ENCODE measurements at regions not wholly inside any gene's neighbourhood (a gene's known extent, or its start where the extent isn't known, plus 50 kb on each side); places are given as distances from the start of the nearest gene placed in this dataset.

- Histone ChIP-seq H3K4me3 (ENCODE audit: low read depth, low read length) (no peak overlapping the region), H3K9me3 (ENCODE audit: severe bottlenecking) (no peaks in the 10 kb centered on the region), H3K27me3 (ENCODE audit: insufficient read depth, low read depth, severe bottlenecking) (no peaks in the 10 kb centered on the region), H3K27ac (no peak overlapping the region), H3K36me3 (no peaks in the 10 kb centered on the region)
- TF ChIP-seq CTCF (IDR thresholded peaks at IDR 0.05; ENCODE audit: low read depth, low read length) = no peak
- no peak for DNase-seq
Observed at GRCh38 chr10:53009961-53010907, 237.7 kb upstream of the MBL2 start.

DNA sequence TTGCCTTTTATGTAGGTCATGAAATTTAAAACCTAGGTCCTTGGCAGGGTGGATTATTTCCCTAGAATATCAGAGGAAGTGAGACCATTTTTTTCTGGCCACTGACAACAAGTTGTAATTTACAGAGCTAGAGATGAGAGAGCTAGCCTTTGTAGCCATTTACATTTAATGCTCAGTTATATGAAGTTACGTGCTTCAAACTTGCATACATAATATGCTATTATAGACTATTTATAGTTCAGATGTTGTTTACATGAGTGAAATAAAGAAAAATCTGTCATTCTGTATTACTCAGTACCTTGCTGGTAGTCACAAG, 234.9 kb upstream of the MBL2 start:
- DNase-seq = no peak
- TF ChIP-seq CTCF (IDR thresholded peaks at IDR 0.05; ENCODE audit: low read depth, low read length) = no peak
- H3K9me3 ChIP-seq (ENCODE audit: severe bottlenecking) = no peaks in the 10 kb centered on the region
- H3K27ac ChIP-seq = no peak overlapping the region
- H3K27me3 ChIP-seq (ENCODE audit: insufficient read depth, low read depth, severe bottlenecking) = no peaks in the 10 kb centered on the region
- H3K4me3 ChIP-seq (ENCODE audit: low read depth, low read length) = no peak overlapping the region
- H3K36me3 ChIP-seq = no peaks in the 10 kb centered on the region

DNA sequence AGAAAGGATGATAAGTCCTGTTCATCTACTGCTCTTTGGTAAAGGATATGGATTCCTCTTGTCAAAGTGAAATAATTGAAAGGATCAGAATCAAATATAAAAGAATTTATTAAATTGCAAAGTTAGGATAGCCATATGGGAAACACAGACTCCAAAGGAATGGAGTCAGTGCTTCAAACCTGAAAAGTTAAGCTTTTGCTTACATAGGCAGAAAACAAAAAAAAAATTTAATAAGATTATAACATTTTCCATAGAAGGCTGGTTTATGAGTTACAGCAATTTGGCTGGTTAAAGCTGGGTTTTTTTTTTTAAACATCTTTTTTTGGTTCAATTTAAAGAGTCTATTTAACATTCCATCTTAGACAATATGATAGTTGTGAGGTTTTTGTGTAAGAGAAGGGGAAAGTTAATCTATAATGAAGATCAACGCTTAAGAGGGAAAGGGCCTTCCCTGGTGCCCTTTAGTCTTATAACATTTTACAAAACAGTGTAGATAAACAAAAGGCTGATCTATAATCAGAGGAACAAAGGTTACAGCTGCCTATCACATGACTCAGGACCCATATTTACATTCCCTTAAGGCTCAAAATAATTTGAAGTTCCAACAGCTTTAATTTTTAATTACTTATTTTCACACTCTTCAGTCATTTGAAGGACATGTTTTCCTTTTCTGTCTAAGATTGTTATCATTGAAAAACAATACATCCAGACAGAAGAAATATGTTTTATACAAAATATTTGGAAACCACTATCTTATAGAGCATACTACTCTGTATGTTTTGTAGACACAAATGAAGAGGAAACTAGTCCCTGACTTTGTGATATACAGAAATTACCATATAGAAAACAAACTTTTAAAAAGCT, 234.3 kb upstream of the MBL2 start:
- Histone ChIP-seq H3K4me3 (ENCODE audit: low read depth, low read length) (no peak overlapping the region), H3K36me3 (no peaks in the 10 kb centered on the region), H3K9me3 (ENCODE audit: severe bottlenecking) (no peaks in the 10 kb centered on the region), H3K27me3 (ENCODE audit: insufficient read depth, low read depth, severe bottlenecking) (no peaks in the 10 kb centered on the region), H3K27ac (no peak overlapping the region)
- no peak for DNase-seq
- TF ChIP-seq CTCF (IDR thresholded peaks at IDR 0.05; ENCODE audit: low read depth, low read length) = no peak

GRCh38 chr10:53005612-53006345, 233.2 kb upstream of the MBL2 start:
- no peak for DNase-seq
- no peaks in the 10 kb centered on the region for H3K9me3 ChIP-seq (ENCODE audit: severe bottlenecking)
- H3K27ac ChIP-seq = no peak overlapping the region
- no peaks in the 10 kb centered on the region for H3K36me3 ChIP-seq
- TF ChIP-seq CTCF (IDR thresholded peaks at IDR 0.05; ENCODE audit: low read depth, low read length) = no peak
- no peaks in the 10 kb centered on the region for H3K27me3 ChIP-seq (ENCODE audit: insufficient read depth, low read depth, severe bottlenecking)
- no peak overlapping the region for H3K4me3 ChIP-seq (ENCODE audit: low read depth, low read length)

GRCh38 chr10:53003094-53003493, 230.5 kb upstream of the MBL2 start:
- no peak for DNase-seq
- Histone ChIP-seq H3K27ac (no peak overlapping the region), H3K9me3 (ENCODE audit: severe bottlenecking) (no peaks in the 10 kb centered on the region), H3K36me3 (no peaks in the 10 kb centered on the region), H3K27me3 (ENCODE audit: insufficient read depth, low read depth, severe bottlenecking) (no peaks in the 10 kb centered on the region), H3K4me3 (ENCODE audit: low read depth, low read length) (no peak overlapping the region)
- TF ChIP-seq CTCF (IDR thresholded peaks at IDR 0.05; ENCODE audit: low read depth, low read length) = no peak

Data from WERI-Rb-1 (cell line).